Skeletal muscle satellite cell (primary cell): ENCODE measurements at regions not wholly inside any gene's neighbourhood (a gene's known extent, or its start where the extent isn't known, plus 50 kb on each side); places are given as distances from the start of the nearest gene placed in this dataset.
"Not testable (repeated sequence)": the region's sequence is repeated elsewhere in the genome, so short reads cannot be mapped to it uniquely, and the experiment has no call there.

Experiments
- H3K27me3 ChIP-seq: 2 replicates; pipeline ENCODE4 v1.7.0; 2013; ENCODE audit warnings: low read length; ENCODE audit not compliant: control insufficient read depth, insufficient read depth
- H3K36me3 ChIP-seq: 2 replicates; pipeline ENCODE4 v1.7.0; 2013; ENCODE audit warnings: mild to moderate bottlenecking, control low read depth, low read length; ENCODE audit not compliant: insufficient read depth
- H3K4me1 ChIP-seq: 2 replicates; pipeline ENCODE4 v1.7.0; 2013; ENCODE audit warnings: low read length; ENCODE audit not compliant: control insufficient read depth, insufficient read depth
- H3K4me2 ChIP-seq: 2 replicates; pipeline ENCODE4 v1.7.0; 2013; ENCODE audit warnings: mild to moderate bottlenecking, low read length
- H3K4me3 ChIP-seq: 2 replicates; pipeline ENCODE4 v1.7.0; 2013; ENCODE audit warnings: low read length
- H3K9ac ChIP-seq: 2 replicates; pipeline ENCODE4 v1.7.0; 2013; ENCODE audit warnings: mild to moderate bottlenecking, low read depth, low read length, moderate library complexity
- H3K9me3 ChIP-seq: replicated peaks from 2 replicates; pipeline ENCODE4 v1.7.0; 2013; ENCODE audit warnings: mild to moderate bottlenecking, control low read depth, low read length

DNA sequence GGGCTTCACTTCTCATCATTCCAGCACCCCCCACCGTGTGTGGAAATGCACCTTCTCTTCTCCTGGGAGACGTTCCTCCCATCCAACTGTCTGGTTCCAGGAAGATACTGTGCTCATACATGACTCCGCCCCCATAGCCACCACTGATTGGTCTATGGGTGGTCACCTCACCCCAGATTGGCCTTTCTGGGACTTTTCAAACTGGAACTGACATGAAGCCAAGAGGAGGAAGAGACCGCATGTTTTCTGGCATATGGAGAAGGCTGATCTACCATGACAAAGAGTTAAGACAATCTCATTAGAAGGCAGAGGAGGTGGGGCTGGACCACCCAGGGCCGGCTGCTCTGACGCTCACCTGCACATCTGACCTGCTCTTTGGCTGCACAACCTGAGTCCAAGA is 294.2 kb downstream of the ADGRD1 start:
- H3K4me3 ChIP-seq, H3K4me1 ChIP-seq, H3K27me3 ChIP-seq, H3K4me2 ChIP-seq, H3K9ac ChIP-seq, H3K36me3 ChIP-seq: not testable (repeated sequence)
- H3K9me3 ChIP-seq: peaks cover 14% of the 10 kb centered on the region

DNA sequence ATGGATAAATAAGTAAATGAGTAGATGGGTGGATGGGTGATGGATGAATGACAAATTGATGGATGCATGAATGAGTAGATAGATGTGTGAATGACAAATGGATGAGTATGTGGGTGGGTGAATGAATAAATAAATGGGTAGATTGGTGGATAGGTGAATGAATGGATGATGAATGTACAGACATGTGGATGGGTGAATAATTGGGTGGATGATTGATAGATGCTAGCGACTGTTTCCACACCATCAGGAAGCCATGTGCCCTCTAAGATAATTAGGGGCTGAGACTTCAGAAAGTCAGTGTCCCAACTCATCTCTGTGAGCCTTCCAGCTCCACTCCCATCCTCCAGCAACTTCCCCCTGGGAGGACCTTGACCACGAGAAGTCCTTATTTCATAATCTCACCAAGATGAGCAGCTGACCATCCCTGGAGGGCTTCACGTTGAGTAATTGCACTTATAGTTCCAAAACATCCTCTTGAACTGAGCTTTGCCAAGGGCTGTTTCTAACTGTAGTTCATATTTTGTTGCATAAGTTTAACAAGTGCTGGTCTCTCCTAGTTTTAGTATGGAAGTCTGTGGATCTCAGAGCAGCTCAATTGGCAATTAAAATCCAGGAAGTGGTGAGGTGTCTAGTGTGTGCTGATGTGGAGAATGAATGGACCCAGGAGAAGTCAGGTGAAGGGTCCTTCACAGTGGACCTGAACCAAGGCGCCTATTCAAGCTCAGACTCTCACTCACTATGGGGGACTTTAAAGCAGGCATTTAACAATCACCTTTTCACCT is 295.7 kb downstream of the ADGRD1 start:
- Histone ChIP-seq H3K36me3 (no peaks in the 10 kb centered on the region), H3K9ac (no peak overlapping the region), H3K4me1 (no peaks in the 10 kb centered on the region), H3K9me3 (peaks cover 14% of the 10 kb centered on the region), H3K4me2 (no peak overlapping the region), H3K4me3 (no peak overlapping the region), H3K27me3 (no peaks in the 10 kb centered on the region)

DNA sequence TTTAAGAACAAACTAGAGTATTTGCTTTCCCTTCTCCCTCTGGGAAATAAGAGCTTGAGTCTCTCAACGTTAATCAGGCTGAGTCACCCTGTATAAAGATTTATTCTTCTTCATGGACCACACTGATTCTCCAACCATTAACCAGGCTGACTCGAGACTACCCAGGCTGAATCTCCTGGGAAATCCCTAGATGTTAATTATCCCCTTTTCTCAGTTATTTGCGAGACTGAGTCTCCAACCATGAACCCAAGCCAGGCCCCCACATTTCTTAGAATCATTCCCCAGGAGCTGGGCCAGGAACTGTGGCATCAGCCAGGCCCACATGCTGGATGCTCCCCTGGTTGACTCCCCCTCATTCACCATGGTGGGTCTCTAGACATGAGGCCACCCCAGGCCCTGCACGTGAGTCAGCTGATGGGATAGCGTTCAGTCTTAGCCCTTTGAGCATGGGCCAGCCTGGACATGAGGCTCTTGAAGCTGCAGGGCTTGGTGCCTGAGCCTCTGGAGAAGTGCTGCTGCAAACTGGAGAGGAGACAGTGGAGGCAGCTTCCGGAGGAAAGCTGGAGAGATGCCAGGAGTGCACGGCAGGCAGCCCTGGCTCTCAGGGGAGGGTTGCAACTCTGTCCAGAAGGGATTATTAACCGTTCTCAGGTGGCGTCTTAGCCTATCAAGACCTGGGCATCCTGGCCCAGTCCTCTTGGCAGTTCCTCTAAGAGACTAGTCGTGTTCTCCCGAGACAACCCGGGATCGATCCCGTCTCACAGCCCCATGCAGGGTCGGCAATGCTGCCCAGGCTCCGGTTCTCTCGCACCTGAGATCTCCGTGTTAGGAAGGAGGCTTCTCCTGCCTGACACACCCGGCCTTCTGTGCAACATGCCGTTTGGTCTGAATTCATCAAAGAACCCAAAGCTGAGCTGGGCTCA is 296.6 kb downstream of the ADGRD1 start:
- Histone ChIP-seq H3K4me1 (no peaks in the 10 kb centered on the region), H3K4me3 (no peak overlapping the region), H3K9me3 (peaks cover 12% of the 10 kb centered on the region), H3K36me3 (no peaks in the 10 kb centered on the region), H3K27me3 (no peaks in the 10 kb centered on the region), H3K4me2 (no peak overlapping the region), H3K9ac (no peak overlapping the region)

DNA sequence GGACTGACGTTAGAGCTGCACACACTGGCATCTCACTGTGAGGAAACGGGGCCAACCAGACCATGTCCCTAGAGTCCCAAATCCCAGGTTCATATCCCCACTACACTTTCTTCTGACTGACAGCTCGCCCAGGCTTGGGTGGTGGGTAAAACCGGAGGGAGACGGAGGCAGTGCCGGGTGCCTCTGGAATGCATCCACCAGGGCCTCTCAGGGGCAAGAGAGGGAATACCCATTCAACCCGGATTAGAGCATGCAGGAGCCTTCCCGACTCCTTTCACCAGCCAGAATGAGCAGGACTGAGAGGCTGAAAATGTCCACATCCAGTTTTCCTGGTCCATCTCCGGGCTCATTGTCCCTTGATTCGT is 297.2 kb downstream of the ADGRD1 start:
- H3K9me3 ChIP-seq: peaks cover 8% of the 10 kb centered on the region
- H3K4me3 ChIP-seq: no peak overlapping the region
- no peaks in the 10 kb centered on the region for H3K4me1 ChIP-seq
- no peaks in the 10 kb centered on the region for H3K36me3 ChIP-seq
- no peak overlapping the region for H3K4me2 ChIP-seq
- H3K9ac ChIP-seq: no peak overlapping the region
- no peaks in the 10 kb centered on the region for H3K27me3 ChIP-seq

DNA sequence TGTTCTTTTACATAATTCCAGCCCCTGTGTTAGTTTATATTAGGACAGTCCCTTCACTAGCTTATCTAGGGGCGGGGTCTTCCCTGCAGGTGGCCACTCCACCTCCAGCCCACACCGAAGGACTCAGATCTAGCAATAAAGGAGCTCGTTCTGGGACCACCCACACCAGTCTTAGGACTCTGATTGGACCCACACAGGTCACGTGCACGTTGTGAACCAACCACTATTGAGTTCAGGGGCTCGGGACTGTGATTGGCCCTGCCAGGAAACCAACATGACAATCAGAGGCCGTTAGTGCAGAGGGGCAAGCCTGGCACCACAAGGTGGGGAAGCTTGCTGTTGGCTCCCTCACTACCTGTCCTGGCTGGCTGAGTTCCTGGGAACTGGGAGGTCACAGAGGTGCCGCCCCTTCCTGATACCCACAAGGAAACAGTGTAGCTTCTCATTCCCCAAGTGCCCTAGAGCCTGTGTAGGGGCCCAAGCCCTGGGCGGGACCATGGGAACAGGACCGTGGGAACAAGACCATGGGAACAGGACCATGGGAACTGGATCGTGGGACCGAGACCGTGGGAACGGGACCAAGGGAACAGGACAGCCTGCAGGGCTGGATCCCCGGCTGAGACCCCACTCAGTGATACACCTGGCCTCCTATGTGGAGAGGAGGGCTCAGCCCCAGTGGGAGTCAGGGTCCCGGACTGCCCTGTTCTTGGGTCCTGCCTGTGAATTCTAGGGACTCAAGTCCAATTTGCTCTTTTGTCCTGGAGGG is 297.8 kb downstream of the ADGRD1 start:
- no peaks in the 10 kb centered on the region for H3K27me3 ChIP-seq
- no peak overlapping the region for H3K4me3 ChIP-seq
- H3K4me2 ChIP-seq: no peak overlapping the region
- H3K4me1 ChIP-seq: no peaks in the 10 kb centered on the region
- H3K9me3 ChIP-seq: peaks cover 11% of the 10 kb centered on the region
- H3K36me3 ChIP-seq: no peaks in the 10 kb centered on the region
- no peak overlapping the region for H3K9ac ChIP-seq

DNA sequence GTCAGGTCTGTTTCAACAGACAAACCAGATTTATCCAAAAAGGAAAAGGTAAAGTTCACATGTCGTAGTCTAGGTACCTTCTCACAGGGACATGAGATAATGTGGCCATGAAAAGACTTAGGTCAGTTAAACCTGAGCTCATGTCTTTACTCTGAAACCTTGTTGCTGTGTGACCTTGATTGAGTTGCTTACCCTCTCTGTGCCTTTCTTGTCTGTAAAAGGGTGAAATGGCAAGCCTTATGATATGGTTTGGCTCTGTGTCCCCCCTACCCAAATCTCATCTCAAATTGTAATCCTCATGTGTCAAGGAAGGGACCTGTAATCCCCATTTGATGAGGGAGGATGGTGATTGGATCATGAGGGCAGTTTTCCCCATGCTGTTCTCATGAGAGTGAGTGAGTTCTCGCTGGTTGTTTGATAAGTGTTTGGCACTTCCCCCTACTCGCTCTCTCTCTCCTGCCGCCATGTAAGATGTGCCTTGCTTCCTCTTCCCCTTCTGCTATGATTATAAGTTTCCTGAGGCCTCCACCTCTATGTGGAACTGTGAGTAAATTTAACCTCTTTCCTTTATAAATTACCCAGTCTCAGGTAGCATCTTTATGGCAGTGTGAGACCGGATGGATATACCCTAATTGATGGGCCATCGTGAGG is 299.8 kb downstream of the ADGRD1 start:
- no peak overlapping the region for H3K9ac ChIP-seq
- peaks cover 20% of the 10 kb centered on the region for H3K9me3 ChIP-seq
- H3K4me3 ChIP-seq: no peak overlapping the region
- H3K36me3 ChIP-seq: no peaks in the 10 kb centered on the region
- H3K4me2 ChIP-seq: no peak overlapping the region
- no peaks in the 10 kb centered on the region for H3K27me3 ChIP-seq
- H3K4me1 ChIP-seq: no peaks in the 10 kb centered on the region

DNA sequence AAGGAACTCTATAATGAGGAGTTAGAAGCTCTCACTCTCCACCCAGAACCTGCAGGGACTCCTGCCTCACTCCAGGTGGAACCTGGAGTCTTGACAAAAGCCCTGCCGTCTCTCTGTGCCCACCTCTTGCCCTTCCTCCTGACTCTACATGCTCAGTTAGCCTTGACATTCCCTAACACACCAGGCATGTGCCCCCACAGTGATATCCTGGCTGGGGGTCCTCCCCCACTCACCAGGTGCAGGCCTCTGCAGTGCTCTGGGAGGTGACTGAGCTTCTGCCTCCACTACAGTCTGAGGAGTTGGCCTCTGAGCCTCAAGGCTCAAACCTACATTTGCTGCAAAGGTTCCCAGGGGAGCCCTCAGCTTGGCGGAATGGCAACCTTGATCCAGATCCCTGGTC is 300.7 kb downstream of the ADGRD1 start:
- H3K4me3 ChIP-seq: no peak overlapping the region
- H3K9me3 ChIP-seq: peaks cover 20% of the 10 kb centered on the region
- no peaks in the 10 kb centered on the region for H3K27me3 ChIP-seq
- no peaks in the 10 kb centered on the region for H3K4me1 ChIP-seq
- no peak overlapping the region for H3K4me2 ChIP-seq
- no peak overlapping the region for H3K9ac ChIP-seq
- no peaks in the 10 kb centered on the region for H3K36me3 ChIP-seq

DNA sequence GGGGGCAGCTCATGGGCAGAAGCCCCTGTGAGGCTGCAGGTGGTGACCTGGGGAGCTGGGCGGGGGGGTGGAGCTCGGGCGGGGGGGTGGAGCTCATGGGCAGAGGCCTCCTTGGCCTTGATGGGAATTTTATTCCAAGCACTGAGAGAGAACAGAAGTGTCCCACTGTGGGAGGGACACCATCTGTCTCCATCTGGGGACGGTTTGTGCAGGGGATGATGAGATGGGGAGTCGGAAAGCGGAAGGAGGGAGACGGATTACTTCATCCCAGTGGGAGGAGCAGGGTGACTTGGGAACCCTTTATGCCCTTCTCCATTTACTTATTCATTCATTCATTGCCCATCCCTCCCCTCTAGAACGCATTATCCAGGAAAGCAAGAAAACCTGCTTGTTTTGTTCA is 304.7 kb downstream of the ADGRD1 start:
- peaks cover 15% of the 10 kb centered on the region for H3K9me3 ChIP-seq
- no peaks in the 10 kb centered on the region for H3K36me3 ChIP-seq
- H3K4me3 ChIP-seq: no peak overlapping the region
- no peaks in the 10 kb centered on the region for H3K4me1 ChIP-seq
- no peak overlapping the region for H3K9ac ChIP-seq
- no peak overlapping the region for H3K4me2 ChIP-seq
- no peaks in the 10 kb centered on the region for H3K27me3 ChIP-seq

DNA sequence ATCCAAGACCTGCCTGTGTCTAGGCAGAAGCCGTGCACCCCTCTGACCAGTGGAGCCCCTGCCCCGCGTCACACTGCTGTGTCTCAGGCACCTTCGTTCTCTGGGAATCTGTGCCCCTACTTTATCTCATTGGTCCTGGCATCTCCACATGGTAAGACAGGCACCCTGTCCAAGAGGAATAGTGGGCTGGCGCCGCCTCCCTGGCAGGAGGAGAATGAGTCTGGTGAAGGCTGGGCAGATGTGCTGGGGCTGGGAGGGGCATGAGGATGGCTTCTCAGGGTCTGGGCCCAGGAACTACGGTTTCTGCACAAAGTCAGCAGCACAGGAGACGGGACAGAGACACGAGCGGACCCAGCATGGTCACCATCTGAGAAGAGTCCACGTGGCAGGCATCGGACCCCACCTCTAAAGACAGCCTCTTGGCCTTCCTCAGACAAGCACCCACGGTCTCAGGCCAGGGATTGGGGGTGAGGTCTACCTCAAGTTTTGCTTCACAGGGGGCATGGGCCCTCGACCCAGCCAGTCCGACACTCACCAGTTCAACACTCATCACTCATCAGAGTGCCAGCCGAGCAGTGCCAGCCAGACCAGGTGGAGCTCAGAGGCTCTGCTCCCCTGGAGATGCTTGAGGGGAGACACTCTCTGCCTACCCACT is 306.7 kb downstream of the ADGRD1 start:
- Histone ChIP-seq H3K9ac (no peak overlapping the region), H3K4me1 (no peaks in the 10 kb centered on the region), H3K4me3 (no peak overlapping the region), H3K9me3 (peaks cover 15% of the 10 kb centered on the region), H3K36me3 (no peaks in the 10 kb centered on the region), H3K27me3 (no peaks in the 10 kb centered on the region), H3K4me2 (no peak overlapping the region)

DNA sequence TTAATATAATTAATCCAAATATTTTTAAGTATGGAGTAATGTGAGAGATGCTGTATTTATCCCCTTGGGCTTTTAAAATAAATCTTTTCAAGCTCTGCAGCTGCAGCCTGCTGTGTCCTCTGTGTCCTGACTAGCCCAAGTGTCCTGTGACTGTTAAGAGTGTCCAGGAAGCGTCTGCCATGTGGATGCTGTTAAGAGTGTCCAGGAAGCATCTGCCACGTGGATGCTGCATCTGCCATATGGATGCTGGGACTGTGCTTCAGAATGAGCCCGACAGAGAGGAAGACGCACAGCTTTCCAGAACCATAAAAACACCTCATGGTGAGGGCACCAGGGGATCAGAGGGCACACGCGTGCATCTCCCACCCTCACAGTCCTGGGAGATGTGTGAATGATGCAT is 307.2 kb downstream of the ADGRD1 start:
- Histone ChIP-seq H3K27me3 (no peaks in the 10 kb centered on the region), H3K4me3 (no peak overlapping the region), H3K36me3 (no peaks in the 10 kb centered on the region), H3K9ac (no peak overlapping the region), H3K4me1 (no peaks in the 10 kb centered on the region), H3K9me3 (peaks cover 15% of the 10 kb centered on the region), H3K4me2 (no peak overlapping the region)
